NCI-H82 treated with DMSO at 0.1 percent for 48 hours (cell line): ENCODE measurements at regions not wholly inside any gene's neighbourhood (a gene's known extent, or its start where the extent isn't known, plus 50 kb on each side); places are given as distances from the start of the nearest gene placed in this dataset.
"Not testable (repeated sequence)": the region's sequence is repeated elsewhere in the genome, so short reads cannot be mapped to it uniquely, and the experiment has no call there.

ENCODE experiments used
- DNase-seq: peaks from one replicate; lab custom pipeline; 2025; ENCODE audit not compliant: unreplicated experiment; lab: John Stamatoyannopoulos, UW

DNA sequence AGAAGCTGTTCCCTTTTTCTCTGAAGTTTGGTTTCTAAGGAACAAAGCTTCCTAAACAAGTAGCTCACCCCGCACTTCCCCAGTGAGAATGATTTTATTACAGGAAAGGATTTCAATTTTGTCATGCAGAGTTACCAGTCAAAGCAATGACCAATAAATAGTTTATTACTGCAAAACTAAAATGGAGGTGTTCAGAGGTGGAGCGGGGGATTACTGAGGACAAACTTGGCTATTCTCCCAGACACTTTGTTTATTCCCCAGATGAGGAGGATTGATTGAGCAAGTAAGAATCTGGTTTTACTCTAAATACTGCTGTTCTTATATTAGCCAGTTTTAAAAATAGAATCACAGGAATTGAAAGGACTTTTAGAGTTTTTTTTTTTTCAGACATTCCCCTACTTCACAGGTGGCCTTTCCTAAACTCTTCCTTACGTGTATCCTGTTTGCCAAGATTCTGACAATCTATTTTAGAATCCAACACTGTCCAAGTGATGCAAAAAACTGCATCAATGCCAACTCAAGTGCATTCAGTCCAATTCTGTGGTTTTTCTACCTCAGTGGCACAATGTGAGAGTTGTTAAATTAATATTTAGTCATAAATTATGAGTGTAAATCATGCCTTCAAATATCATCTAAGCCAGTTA, 136.1 kb downstream of the TNFSF18 start:
- no peak for DNase-seq

DNA sequence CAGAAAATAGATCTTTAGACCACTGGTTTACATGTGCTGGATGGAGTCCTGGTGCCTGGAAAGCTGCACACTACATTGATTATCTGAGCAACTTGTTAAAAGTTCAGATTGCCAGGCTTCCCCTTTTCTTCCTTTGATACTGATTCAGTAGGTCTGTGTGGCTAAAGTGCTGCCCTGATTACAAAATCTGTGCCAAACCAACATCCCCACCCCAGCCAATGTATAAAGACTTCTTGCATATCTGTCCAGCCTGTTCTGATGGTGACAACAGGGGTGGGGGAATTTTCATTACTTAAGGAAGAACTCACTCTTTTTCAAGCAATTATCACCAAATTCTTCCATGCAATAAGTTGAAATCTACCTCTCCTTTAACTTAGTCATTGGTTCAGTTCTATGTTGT, 135.5 kb downstream of the TNFSF18 start:
- DNase-seq: no peak

DNA sequence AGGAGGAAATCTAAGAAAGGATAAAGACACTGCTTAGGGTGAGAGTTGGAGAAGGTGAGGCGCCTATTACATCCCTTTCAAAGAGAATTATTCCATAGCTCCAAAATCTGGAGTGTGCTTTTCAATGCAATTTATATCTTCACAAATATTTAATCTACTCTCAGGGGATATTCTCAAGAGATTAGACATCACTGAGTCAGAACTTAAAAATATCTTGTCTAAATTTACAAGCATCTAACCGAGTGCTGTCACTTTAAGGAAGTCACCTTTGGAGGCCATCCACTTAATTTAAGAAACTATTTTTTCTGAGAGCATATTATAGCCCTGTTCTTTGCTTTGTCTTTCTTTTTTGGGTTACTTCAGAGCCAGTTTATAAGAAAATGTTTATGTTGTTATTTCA, 134.6 kb downstream of the TNFSF18 start:
- no peak for DNase-seq

DNA sequence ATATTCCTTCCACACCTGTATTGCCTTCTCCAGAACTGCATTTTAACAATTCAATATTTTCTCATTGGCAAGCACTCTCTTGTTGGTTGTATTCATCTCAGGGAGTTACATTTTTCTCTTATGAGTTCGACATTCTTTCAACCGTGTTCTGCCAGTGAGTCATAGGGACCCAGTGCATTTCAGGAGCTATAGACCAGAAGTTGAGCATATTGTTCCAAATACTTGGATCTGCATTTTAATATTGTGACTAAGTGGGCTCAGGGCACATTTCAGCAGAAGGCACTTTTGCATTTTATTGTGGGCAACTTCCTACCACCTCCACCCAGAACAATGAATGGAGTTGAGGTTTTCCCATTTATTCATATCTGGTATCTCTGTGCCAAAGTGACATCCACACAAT, 132.8 kb downstream of the TNFSF18 start:
- DNase-seq: no peak

DNA sequence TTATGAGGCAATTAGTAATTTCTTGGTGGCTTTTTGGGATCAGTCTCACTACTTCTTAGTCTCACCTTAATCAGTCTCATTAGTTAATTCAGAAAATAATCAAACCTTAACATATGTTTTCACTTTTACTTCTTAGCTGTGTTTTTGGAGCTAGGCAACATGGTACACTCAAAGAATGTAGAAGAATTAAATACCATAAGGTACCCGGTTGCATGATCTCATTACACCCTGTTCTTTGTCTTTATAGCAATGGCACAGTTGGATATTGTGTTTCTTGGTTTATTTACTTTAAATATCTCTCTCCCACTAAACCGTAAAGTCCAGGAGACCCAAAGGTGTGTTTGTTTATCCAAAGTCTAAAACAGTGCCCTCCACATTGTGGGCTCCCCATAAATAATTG, 132.3 kb downstream of the TNFSF18 start:
- no peak for DNase-seq

DNA sequence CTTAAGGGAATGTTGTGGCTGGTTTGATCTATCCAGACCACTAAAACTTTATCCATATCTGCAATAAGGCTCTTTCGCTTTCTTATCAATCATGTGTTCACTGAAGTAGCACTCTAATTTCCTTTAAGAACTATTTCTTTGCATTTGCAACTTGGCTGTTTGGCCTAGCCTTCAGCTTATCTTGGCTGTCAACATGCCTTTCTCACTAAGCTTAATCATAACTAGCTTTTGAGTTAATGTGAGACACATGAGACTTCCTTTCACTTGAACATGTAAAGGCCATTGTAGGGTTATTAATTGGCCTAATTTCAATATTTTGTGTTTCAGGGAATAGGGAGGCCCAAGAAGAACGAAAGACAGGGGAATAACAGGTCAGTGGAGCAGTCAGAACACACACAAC, 124.7 kb downstream of the TNFSF18 start:
- no peak for DNase-seq

DNA sequence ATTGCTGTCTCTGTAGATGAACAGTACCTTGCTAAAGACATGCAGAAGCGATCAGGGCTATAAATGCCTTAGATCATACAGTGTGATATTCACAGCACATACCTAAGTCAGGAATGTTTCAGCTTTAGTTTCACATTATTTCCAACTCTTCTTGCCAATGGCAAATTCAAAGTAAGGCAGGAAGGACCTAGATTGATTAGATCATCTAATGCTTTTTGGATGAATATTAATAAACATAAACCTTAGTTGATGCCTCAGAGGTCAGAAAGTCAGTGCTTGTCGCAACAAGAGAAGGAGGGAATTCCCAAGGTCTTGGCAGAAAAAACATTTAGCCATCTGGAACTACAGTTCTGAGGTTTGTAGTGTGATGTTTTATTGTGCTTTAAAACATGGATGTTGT, 122.3 kb downstream of the TNFSF18 start:
- no peak for DNase-seq

DNA sequence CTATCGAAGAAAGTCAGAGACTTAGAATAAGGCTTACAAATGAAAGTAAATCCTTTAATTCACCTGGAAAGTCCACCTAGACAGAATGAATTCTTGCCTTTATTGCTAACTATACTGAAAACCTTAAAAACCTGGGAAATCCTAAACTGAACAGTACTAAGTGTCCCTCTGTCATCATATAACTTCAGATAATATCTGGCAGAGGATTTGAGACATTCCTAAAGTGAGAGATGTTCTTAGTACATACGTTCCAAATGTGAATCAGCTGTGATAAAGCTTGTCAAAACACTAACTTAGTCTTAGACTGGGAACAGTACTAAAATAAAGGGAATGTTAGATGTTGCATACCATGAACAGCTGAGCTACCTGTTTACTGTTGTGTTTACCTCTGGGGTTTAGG, 121.7 kb downstream of the TNFSF18 start:
- no peak for DNase-seq

DNA sequence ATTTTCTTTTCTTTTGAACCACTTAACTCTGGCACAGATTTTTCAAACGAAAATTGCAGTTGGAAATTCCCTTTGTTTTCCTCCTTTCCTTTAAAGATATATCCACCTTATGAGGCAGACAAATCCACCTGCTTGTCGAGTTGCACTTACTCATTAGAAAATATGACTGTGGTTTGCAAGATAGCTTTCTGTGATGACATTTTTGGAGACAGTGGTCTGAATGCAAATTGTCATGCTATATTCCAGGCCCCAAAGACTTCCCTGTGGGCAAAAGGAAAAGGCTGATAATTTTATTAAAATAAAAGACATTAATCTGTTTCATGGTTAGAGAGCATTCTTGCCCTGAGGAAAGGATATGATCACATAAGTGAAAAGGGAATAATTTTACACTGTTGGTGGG, 120.6 kb downstream of the TNFSF18 start:
- no peak for DNase-seq

DNA sequence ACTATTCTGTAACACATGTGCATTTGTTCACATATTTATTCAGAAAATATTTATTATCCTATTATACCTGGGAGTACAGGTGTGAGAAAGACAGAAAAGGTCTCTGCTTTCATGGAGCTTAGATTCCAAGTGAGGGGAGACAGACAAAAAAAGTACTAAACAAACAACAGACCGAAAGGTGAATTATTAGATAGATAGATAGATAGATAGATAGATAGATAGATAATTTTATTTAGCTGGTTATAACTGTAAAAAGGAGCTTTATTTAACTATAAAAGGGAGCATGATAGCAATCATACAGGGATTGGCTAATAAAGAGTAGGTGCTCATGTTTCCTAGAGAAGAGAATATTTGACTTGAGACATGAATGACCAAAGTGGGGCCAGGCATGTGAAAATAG, 119.4 kb downstream of the TNFSF18 start:
- DNase-seq: no peak

DNA sequence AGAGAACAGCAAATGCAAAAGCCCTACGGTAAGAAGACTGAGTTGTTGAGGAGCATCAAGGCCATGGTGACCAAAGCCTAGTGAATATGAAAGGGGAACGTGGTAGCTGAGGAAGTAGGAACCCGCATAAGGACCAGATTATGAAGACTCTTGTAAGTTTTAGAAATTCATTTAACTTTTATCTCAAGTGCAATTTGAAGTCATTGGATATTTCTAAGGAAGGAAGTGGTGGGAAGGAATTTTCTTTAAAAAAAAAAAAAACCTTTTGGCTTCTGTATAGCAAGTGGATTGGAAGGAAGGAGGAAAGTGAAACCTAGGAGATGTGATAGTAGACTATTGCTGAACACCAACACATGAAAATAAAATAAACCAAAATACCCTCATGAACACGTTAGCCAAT, 119.0 kb downstream of the TNFSF18 start:
- no peak for DNase-seq

DNA sequence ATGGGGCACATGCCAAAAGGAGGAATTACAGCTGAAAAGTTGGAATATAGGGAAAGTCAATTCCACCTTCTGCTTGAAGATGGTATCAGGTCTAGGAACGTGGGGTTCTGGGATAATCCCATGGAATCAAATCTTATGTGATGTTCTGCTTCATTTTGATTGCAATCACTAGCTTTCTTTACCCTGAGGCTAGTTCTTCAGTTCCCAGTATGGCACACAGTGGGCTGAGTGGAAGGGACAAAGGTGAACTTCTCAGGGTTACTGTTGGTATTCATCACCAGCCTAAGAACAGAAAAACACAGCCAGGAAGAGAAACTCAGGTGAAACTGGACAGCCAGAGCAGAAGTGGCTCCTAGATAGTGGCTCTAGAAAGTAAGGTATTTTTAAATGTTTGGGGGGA, 117.8 kb downstream of the TNFSF18 start:
- DNase-seq: no peak

DNA sequence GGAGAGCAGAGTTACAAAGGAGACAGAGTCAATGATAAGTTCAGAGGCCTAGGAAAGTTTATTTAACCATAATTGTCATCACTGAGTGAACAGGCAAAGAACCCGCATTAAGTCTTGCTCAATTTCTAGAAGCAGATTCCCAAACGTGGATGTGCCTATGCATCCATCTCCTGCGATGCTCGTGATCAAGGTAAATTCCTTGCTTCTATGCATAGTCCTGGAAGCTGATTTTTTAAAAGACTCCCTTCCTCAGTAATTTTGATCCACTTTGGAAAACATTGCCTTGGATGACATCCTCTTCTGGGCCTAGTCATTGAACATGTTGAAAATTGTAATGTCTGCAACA, 116.4 kb downstream of the TNFSF18 start:
- DNase-seq: no peak

DNA sequence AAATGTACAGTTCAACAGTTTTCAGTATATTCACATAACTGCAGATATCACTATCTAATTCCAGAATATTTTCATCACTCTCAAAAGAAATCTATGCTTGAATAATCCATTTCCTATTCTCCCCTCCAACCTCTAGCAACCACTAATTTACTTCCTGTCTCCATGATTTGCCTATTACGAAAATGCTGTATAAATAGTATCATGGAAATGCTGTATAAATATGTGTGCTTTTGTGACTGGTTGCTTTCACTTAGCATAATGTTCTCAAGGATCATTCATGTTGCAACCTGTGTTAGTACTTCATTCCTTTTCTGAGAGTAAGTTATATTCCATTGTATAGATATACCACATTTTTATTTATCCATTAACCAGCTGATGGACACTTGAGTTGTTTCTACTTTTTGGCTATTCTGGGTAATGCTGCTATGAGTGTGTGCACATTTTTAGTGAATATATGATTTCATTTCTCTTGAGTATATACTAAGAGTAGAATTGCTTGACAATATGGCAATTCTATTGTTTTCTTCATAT, 115.6 kb downstream of the TNFSF18 start:
- DNase-seq: no peak

DNA sequence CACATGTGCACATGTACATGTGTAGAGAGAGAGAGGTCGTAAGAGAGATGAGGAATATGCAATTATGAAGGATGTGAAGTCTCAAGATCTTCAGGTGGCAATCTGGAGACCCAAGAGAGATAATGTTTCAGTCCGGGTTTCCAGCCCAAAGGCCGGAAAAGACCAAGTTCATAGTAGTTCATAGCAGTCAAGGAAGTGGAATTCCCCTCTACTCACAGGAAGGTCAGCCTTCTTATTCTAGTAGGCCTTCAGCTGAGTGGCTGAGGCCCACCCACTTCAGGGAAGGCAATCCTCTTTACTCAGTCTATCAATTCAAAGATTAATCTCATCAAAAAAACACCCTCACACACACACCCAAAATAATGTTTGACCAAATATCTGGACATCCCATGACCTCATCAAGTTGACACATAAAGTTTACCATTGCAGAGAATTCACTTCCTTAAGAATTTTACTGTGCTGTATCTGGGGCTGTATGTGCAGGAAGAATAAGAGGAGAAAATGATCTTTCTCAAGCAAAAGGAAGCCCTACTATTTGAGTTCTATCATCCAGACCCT, 114.6 kb downstream of the TNFSF18 start:
- no peak for DNase-seq

DNA sequence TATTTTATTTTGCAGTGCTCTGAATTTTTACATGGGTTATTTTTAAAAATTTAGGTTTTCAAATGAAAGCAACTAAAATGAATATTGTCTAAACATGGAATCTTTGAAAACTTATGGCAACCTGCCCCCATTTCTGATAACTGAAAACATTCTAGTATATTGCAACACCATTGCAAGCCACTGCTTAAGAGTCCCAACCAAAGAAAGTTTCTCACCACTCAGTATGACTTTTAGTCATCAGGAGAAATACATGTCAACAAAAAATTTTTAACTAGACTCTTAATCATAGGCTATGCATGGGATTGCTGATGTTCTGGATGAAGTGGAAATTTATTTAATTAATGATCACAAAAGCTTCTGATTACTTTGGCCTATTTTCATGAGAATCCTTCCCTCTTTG, 112.1 kb downstream of the TNFSF18 start:
- DNase-seq: no peak

DNA sequence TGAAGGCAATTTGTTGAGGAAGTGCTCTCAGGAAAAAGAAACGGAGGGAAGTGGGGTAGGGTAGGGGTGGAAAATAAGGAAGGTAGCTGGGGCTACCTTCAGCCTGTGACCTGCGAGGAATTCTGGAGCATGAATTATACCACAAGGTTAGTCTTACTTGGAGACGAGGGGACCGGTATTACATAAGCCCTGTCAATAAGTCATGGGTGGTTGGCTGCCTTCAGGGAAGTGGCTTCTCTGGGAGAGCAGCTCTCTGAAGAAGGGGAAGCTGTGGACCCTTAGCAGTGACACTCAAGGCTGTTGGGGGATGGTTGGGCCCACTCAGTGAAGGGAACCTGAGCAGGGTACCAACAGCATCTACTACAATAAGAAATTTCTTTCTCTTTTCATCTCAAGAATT, 111.3 kb downstream of the TNFSF18 start:
- no peak for DNase-seq

DNA sequence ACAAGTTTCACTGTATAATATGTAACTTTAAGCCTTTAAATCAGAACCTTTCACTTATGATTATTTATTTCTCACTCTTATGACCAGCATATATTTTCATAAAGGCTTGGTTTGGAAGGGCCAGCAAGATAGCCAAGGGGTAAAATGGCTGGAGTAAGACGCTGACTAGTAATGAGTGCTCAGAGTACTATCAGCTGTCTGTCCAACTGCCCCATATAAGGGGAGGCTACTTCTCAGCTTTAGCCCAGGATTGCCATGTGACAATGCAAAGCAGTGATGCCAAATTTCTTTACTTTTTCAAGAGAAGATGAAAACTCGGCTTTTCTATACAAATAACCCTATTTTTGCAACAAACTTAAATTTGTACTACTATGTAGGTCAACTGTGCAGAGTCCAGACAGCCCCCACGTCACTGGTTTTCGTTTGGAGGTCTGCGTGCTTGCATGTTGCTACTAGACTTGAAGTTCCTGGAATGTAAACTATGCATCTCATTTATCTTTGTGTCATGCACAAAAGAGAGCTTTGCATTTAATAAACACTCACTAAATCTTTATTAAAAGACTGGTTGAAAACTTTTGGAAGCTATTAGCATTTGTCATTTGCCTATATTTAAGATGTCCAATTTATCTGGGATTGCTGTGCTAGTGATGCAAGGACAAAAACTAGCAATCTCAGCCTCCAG, 110.4 kb downstream of the TNFSF18 start:
- DNase-seq: no peak

DNA sequence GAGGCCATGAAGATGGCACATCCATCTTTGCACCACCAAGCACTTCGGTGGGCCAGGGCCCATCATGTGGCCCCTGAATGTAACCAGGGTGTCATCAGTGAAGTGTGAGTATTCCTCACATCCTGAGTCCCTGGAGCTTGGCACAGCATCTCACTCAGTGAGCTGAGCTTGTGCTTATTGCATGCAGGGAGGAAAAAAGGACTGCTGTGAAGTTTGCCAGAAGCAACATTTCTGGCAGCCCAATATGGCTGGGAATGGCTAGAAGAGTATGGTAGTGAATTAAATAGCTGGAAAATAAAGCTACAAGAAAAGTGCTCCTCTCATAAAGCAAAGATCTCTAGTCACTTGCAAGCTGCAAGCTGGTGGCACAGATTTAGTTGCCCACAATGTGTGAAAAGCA, 109.3 kb downstream of the TNFSF18 start:
- no peak for DNase-seq

DNA sequence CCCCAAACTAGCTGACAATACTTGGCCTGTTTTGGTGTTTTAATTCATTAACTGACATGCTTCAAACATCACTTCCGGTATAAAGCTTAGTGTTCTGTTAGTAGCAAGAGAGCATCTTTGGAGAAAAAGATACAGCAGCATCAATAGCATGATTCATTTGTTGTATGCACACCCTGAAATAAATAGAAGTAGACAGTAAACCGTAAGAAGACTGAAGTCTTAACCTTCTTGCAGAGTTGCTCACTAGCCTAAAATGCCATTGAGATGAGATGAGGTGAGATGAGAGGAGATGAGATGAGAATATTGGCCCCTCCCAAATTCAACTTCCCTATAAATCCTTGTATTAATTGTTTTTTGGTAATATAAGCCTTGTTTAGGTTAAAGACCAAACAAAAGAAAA, 108.8 kb downstream of the TNFSF18 start:
- no peak for DNase-seq

DNA sequence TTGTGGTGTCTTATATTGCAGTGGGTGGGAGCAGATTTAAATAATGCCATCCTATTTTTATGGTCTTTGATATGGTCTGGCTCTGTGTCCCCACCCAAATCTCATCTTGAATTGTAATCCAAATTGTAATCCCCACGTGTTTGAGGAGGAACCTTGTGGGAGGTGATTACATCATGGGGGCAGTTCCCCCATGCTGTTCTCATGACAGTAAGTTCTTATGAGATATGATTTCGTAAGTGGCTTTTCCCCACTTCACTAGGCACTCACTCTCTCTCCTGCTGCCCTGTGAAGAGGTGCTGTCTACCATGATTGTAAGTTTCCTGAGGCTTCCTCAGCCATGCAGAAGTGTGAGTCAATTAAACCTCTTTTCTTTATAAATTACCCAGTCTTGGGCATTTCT, 107.6 kb downstream of the TNFSF18 start:
- not testable (repeated sequence) for DNase-seq

DNA sequence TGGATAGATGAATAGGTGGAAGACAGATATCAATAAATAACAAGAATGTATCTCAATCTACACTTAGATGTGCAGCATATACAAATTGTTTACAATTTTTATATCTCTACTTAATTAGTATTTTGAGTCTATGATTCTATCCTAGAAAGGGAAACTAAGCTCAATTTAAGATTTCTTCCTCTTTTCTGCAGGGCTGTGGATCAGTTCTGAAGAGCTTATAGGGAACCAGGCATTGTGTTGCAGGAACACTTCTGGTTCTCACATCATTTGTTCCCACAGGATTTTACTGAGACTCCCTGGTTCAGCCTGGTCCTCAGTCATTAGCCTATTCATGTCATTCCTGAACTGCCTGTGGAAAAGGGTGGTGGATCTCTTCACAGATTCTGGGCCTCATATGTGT, 105.8 kb downstream of the TNFSF18 start:
- no peak for DNase-seq
